ENCODE measurements at regions not wholly inside any gene's neighbourhood (a gene's known extent, or its start where the extent isn't known, plus 50 kb on each side); places are given as distances from the start of the nearest gene placed in this dataset.

GRCh38 chr1:232112076-232112475 lies 485.5 kb downstream of the DISC1 start:
- TF ChIP-seq, protein P1, sequence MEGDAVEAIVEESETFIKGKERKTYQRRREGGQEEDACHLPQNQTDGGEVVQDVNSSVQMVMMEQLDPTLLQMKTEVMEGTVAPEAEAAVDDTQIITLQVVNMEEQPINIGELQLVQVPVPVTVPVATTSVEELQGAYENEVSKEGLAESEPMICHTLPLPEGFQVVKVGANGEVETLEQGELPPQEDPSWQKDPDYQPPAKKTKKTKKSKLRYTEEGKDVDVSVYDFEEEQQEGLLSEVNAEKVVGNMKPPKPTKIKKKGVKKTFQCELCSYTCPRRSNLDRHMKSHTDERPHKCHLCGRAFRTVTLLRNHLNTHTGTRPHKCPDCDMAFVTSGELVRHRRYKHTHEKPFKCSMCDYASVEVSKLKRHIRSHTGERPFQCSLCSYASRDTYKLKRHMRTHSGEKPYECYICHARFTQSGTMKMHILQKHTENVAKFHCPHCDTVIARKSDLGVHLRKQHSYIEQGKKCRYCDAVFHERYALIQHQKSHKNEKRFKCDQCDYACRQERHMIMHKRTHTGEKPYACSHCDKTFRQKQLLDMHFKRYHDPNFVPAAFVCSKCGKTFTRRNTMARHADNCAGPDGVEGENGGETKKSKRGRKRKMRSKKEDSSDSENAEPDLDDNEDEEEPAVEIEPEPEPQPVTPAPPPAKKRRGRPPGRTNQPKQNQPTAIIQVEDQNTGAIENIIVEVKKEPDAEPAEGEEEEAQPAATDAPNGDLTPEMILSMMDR (IDR thresholded peaks at IDR 0.05) = no peak
- no peak for TF ChIP-seq NR3C1 (CRISPR knock-in tag; conservative IDR thresholded peaks at IDR 0.05; ENCODE audit: low read depth)
